MCF 10A (cell line): ENCODE measurements at regions not wholly inside any gene's neighbourhood (a gene's known extent, or its start where the extent isn't known, plus 50 kb on each side); places are given as distances from the start of the nearest gene placed in this dataset.

Experiments
- BruUV-seq: library from RNA; stranded (reverse); fragments of 400-500 nt; replicated peaks from 2 replicates; lab custom pipeline; 2021; lab: Mats Ljungman, UMichigan
- CTCF ChIA-PET: fragments of 300-600 bp; sonication (Branson Sonifier 250); formaldehyde crosslinking; extraction: SDS; loops from one replicate; lab custom pipeline; 2021; ENCODE audit warnings: antibody characterized with exemption, inconsistent platforms; lab: Yijun Ruan, JAX
- POLR2A ChIA-PET: fragments of 300-600, 350-650 bp; sonication (Branson Sonifier 250); formaldehyde crosslinking; extraction: SDS; loops from one replicate; lab custom pipeline; 2020; ENCODE audit warnings: antibody characterized with exemption, inconsistent platforms; lab: Yijun Ruan, JAX
- DNase-seq: peaks from one replicate; pipeline ENCODE4 v3.0.0-alpha.2; 2018; ENCODE audit not compliant: unreplicated experiment
- H3K27ac Mint-ChIP-seq: one replicate; pipeline ENCODE4 v1.8.0; 2022; ENCODE audit warnings: mild to moderate bottlenecking, low read depth, mixed read lengths; ENCODE audit not compliant: unreplicated experiment
- H3K27me3 Mint-ChIP-seq: one replicate; pipeline ENCODE4 v1.8.0; 2022; ENCODE audit warnings: mixed read lengths; ENCODE audit not compliant: insufficient read depth, unreplicated experiment
- H3K36me3 Mint-ChIP-seq: one replicate; pipeline ENCODE4 v1.8.0; 2022; ENCODE audit warnings: mild to moderate bottlenecking, moderate library complexity, mixed read lengths; ENCODE audit not compliant: insufficient read depth, unreplicated experiment
- H3K4me1 Mint-ChIP-seq: one replicate; pipeline ENCODE4 v1.8.0; 2022; ENCODE audit warnings: mixed read lengths; ENCODE audit not compliant: insufficient read depth, unreplicated experiment
- H3K4me3 Mint-ChIP-seq: one replicate; pipeline ENCODE4 v1.8.0; 2022; ENCODE audit warnings: mild to moderate bottlenecking, moderate library complexity, mixed read lengths; ENCODE audit not compliant: unreplicated experiment
- H3K9me3 Mint-ChIP-seq: one replicate; pipeline ENCODE4 v1.8.0; 2022; ENCODE audit warnings: mixed read lengths; ENCODE audit not compliant: unreplicated experiment
- CTCF ChIP-seq: fragments of 200-600 bp; IDR thresholded peaks from one replicate; pipeline ENCODE4 v1.8.0; 2022; ENCODE audit warnings: antibody characterized with exemption, mild to moderate bottlenecking; ENCODE audit not compliant: unreplicated experiment
- intact Hi-C: fragments of 100-400 bp; cut with micrococcal nuclease; formaldehyde crosslinking; loops from 2 replicates; pipeline ENCODE4 v1.14.1; 2022

GRCh38 chr16:76856112-76856511 is 334.9 kb upstream of the MON1B start:
- no peaks in the 10 kb centered on the region for H3K4me1 Mint-ChIP-seq
- H3K4me3 Mint-ChIP-seq = no peak overlapping the region
- ChIA-PET POLR2A (no interaction called here), CTCF (interaction anchor here (0.7 kb wide), 1 partner anchor 668 kb away, joined by 3 read pairs; no protein-coding TSS in a partner anchor)
- H3K9me3 Mint-ChIP-seq = peaks cover 14% of the 10 kb centered on the region
- no peaks in the 10 kb centered on the region for H3K36me3 Mint-ChIP-seq
- intact Hi-C loops = no loop called here
- no peak overlapping the region for H3K27ac Mint-ChIP-seq
- TF ChIP-seq CTCF = no peak
- DNase-seq = no peak
- H3K27me3 Mint-ChIP-seq = no peaks in the 10 kb centered on the region
- BruUV-seq = no TSS peak

- intact Hi-C loops = no loop called here
- ChIA-PET POLR2A (no interaction called here), CTCF (interaction anchor here (0.6 to 1.4 kb wide), 4 partner anchors 13 to 314 kb away, joined by 3 to 4 read pairs (median 4); no protein-coding TSS in a partner anchor)
- no peak overlapping the region for H3K27ac Mint-ChIP-seq
- H3K4me1 Mint-ChIP-seq = no peaks in the 10 kb centered on the region
- BruUV-seq = no TSS peak
- TF ChIP-seq CTCF = no peak
- H3K9me3 Mint-ChIP-seq = peaks cover 19% of the 10 kb centered on the region
- no peak for DNase-seq
- H3K27me3 Mint-ChIP-seq = no peaks in the 10 kb centered on the region
- H3K36me3 Mint-ChIP-seq = no peaks in the 10 kb centered on the region
- H3K4me3 Mint-ChIP-seq = no peak overlapping the region
These were observed 333.6 kb upstream of the MON1B start for GRCh38 chr16:76857402-76857801.

DNA sequence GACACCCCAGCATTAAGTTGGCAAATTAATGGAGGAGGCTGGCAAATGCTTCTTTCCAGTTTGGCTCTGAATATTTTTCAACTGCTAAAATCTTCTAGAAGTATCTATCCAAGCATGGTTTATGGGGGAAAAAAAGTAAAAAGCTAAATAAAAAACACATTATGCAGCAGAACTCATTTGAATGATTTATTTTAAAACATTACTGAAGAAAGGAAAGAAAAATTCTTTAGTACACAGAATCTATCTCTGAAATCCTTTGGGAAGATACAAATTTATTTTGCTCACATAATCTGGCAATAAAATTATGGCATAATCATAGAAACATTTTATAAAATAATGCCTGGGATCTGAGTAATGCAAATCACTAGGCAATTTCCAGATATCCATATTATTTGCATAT is 328.1 kb upstream of the MON1B start:
- H3K27ac Mint-ChIP-seq = no peak overlapping the region
- ChIA-PET POLR2A (interaction anchor here (0.6 kb wide), 1 partner anchor 68 kb away, joined by 3 read pairs; no protein-coding TSS in a partner anchor), CTCF (no interaction called here)
- BruUV-seq = no TSS peak
- H3K27me3 Mint-ChIP-seq = no peaks in the 10 kb centered on the region
- H3K4me3 Mint-ChIP-seq = no peak overlapping the region
- intact Hi-C loops = no loop called here
- H3K4me1 Mint-ChIP-seq = no peaks in the 10 kb centered on the region
- no peak for DNase-seq
- peaks cover 19% of the 10 kb centered on the region for H3K9me3 Mint-ChIP-seq
- no peak for TF ChIP-seq CTCF
- no peaks in the 10 kb centered on the region for H3K36me3 Mint-ChIP-seq

DNA sequence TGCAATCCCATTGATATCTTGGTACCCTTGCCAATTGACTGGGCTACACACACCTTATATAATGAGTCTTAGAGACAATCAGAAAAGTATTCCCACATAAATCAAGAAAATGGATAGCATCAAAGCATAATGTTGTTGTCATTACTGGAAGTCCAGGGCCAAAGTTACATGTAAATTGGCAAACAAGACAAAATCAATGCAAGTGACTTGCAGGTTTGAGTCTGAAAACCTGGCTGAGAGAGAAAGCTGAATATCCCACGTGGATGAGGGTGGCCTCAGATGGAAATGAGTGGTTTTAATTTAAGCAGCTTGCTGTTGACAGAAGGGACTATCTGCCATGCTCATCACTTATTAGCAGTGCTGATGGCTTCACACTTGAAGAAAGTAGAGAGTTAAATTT is 324.0 kb upstream of the MON1B start:
- BruUV-seq = no TSS peak

More for the DNA sequence above, 324.0 kb upstream of the MON1B start:
- intact Hi-C loops = no loop called here
- Mint-ChIP-seq H3K9me3 (peaks cover 3% of the 10 kb centered on the region), H3K27me3 (no peaks in the 10 kb centered on the region), H3K4me3 (no peak overlapping the region), H3K4me1 (no peaks in the 10 kb centered on the region), H3K36me3 (no peaks in the 10 kb centered on the region), H3K27ac (no peak overlapping the region)
- ChIA-PET POLR2A (interaction anchor here (0.7 to 1.3 kb wide), 4 partner anchors 10 to 140 kb away, joined by 3 read pairs; no protein-coding TSS in a partner anchor), CTCF (no interaction called here)
- DNase-seq = no peak
- no peak for TF ChIP-seq CTCF
